Activated naive CD4-positive, alpha-beta T cell treated with anti-CD3 and anti-CD28 coated beads for 36 hours (primary cell): ENCODE measurements at regions not wholly inside any gene's neighbourhood (a gene's known extent, or its start where the extent isn't known, plus 50 kb on each side); places are given as distances from the start of the nearest gene placed in this dataset.
"Not testable (repeated sequence)": the region's sequence is repeated elsewhere in the genome, so short reads cannot be mapped to it uniquely, and the experiment has no call there.

Source experiments
- CTCF ChIA-PET: fragments of 350-600 bp; sonication (Branson Sonifier 250); formaldehyde crosslinking; loops from one replicate; lab custom pipeline; 2021; ENCODE audit warnings: antibody characterized with exemption; lab: Charles Lee
- DNase-seq: peaks from one replicate; pipeline ENCODE4 v3.0.0-alpha.2; 2020
- H3K27ac Mint-ChIP-seq: one replicate; pipeline ENCODE4 v1.8.0; 2021; ENCODE audit warnings: mild to moderate bottlenecking, mixed read lengths
- H3K27me3 Mint-ChIP-seq: one replicate; pipeline ENCODE4 v1.8.0; 2021; ENCODE audit warnings: low read depth, mixed read lengths
- H3K36me3 Mint-ChIP-seq: one replicate; pipeline ENCODE4 v1.8.0; 2021; ENCODE audit warnings: low read depth, mixed read lengths
- H3K4me1 Mint-ChIP-seq: one replicate; pipeline ENCODE4 v1.8.0; 2021; ENCODE audit warnings: low read depth, mixed read lengths
- H3K4me3 Mint-ChIP-seq: one replicate; pipeline ENCODE4 v1.8.0; 2021; ENCODE audit warnings: mild to moderate bottlenecking, moderate library complexity, mixed read lengths
- H3K9me3 Mint-ChIP-seq: one replicate; pipeline ENCODE4 v1.8.0; 2021; ENCODE audit warnings: mixed read lengths
- intact Hi-C: fragments of 100-400 bp; cut with micrococcal nuclease; formaldehyde crosslinking; loops from one replicate; pipeline ENCODE4 v1.15.1; 2023

- no peaks in the 10 kb centered on the region for H3K9me3 Mint-ChIP-seq
- no peak for DNase-seq
- H3K4me1 Mint-ChIP-seq, result peaks cover 17% of the 10 kb centered on the region
- H3K36me3 Mint-ChIP-seq, result no peaks in the 10 kb centered on the region
- H3K27me3 Mint-ChIP-seq, result no peaks in the 10 kb centered on the region
- H3K27ac Mint-ChIP-seq, result no peak overlapping the region
- CTCF ChIA-PET, result no interaction called here
- intact Hi-C loops, result no loop called here
- H3K4me3 Mint-ChIP-seq, result no peak overlapping the region
Observed at GRCh38 chr6:137545073-137545472, 50.9 kb upstream of the OLIG3 start.

- no peak overlapping the region for H3K4me3 Mint-ChIP-seq
- CTCF ChIA-PET, result no interaction called here
- H3K4me1 Mint-ChIP-seq, result peaks cover 13% of the 10 kb centered on the region
- DNase-seq, result no peak
- no peaks in the 10 kb centered on the region for H3K27me3 Mint-ChIP-seq
- intact Hi-C loops, result no loop called here
- no peaks in the 10 kb centered on the region for H3K36me3 Mint-ChIP-seq
- no peaks in the 10 kb centered on the region for H3K9me3 Mint-ChIP-seq
- no peak overlapping the region for H3K27ac Mint-ChIP-seq
Observed at GRCh38 chr6:137547186-137547585, 53.0 kb upstream of the OLIG3 start.

DNA sequence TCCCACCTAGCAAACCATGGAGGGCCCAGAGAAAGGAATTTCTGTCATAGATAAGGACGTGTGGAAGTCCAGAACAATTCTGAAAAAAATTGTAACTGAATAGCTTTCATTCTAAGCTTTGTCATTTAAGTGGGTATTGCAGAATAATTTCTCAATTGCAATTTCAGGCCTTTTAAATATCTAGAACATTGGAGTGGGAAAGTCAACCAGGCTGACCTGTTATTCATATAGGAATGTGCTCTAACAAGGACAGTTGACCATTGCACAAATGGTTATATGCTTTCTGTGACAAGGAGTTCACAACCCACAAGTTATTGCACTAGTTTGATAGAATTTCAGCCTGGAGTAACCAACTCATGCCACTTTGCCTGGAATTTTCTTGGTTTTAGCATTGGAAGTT, 53.4 kb upstream of the OLIG3 start:
- no peaks in the 10 kb centered on the region for H3K9me3 Mint-ChIP-seq
- intact Hi-C loops, result no loop called here
- no peak overlapping the region for H3K27ac Mint-ChIP-seq
- H3K4me3 Mint-ChIP-seq, result no peak overlapping the region
- CTCF ChIA-PET, result no interaction called here
- no peak for DNase-seq
- no peaks in the 10 kb centered on the region for H3K27me3 Mint-ChIP-seq
- no peaks in the 10 kb centered on the region for H3K36me3 Mint-ChIP-seq
- peaks cover 9% of the 10 kb centered on the region for H3K4me1 Mint-ChIP-seq

DNA sequence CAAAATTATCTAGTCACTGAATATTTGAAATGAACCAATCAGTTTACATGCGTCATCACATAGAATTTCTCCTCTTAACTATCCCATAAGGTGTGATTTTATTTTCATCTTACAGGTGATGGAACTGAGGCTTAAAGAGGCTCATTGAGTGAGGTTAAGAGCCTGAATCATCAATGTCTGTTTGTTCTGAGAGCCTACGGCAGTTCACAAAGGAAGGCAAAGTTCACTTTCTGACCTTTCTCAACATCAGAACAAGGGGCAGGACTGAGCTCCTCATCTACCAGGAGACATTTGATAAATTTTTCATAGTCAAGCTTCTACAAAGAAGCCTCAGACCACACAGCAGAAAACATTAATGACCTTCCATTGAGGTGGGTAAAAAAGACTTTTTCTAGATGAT, 54.9 kb upstream of the OLIG3 start:
- CTCF ChIA-PET, result interaction anchor here (0.6 to 0.7 kb wide), 2 partner anchors 12 to 430 kb away, joined by 3 to 4 read pairs; no protein-coding TSS in a partner anchor
- Mint-ChIP-seq H3K4me3 (no peak overlapping the region), H3K4me1 (no peaks in the 10 kb centered on the region), H3K27me3 (no peaks in the 10 kb centered on the region), H3K9me3 (no peaks in the 10 kb centered on the region), H3K27ac (no peak overlapping the region), H3K36me3 (no peaks in the 10 kb centered on the region)
- DNase-seq, result no peak
- intact Hi-C loops, result no loop called here

DNA sequence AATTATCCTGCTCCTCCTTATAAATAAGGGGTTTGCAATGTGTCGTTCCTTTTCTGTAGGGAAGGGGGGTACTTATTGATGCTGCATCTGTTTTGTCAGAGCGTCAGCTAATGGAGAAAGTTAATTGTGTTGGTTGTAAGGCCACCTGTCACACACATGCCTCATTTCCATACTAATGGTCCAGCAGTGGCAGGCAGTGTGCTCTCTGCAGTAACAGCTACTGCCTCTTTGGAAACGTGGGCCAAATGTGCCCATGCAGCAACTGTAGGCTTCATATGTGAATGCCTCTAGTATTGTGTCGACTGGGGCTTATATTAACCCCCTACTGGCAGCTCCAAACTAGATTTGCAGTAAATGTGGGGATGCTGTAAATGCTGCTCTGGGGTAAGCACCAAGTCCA, 56.3 kb upstream of the OLIG3 start:
- Mint-ChIP-seq H3K27ac (no peak overlapping the region), H3K9me3 (no peaks in the 10 kb centered on the region), H3K36me3 (no peaks in the 10 kb centered on the region), H3K27me3 (no peaks in the 10 kb centered on the region), H3K4me1 (no peaks in the 10 kb centered on the region), H3K4me3 (no peak overlapping the region)
- intact Hi-C loops, result no loop called here
- DNase-seq, result no peak
- CTCF ChIA-PET, result interaction anchor here (1.4 kb wide), 1 partner anchor 18 kb away, joined by 3 read pairs; no protein-coding TSS in a partner anchor

GRCh38 chr6:137552146-137552545, 58.0 kb upstream of the OLIG3 start:
- intact Hi-C loops, result no loop called here
- CTCF ChIA-PET, result interaction anchor here (0.7 kb wide), 1 partner anchor 879 kb away, joined by 3 read pairs; no protein-coding TSS in a partner anchor

DNA sequence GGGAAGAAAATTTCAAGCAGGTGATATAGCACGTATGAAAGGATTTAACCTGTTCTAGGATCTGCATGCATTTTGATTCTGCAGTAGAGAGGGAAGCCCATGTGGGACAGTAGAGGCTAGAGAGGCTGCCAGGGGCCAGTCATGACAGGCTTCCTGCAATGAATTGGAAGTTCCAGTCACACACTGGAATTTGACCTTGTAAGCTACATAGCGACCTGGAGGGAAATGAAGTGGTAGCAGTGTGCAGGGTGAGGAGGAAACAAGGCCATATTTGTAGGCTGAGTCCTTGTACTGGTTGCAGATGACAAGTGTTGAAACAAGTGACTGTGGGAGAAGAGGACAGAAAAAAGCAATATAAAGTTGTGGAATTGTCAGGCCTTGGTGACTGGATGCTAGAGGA, 58.6 kb upstream of the OLIG3 start:
- peaks cover 2% of the 10 kb centered on the region for H3K9me3 Mint-ChIP-seq
- H3K27me3 Mint-ChIP-seq, result no peaks in the 10 kb centered on the region
- intact Hi-C loops, result no loop called here
- DNase-seq, result no peak
- no peaks in the 10 kb centered on the region for H3K36me3 Mint-ChIP-seq
- no peaks in the 10 kb centered on the region for H3K4me1 Mint-ChIP-seq
- H3K4me3 Mint-ChIP-seq, result no peak overlapping the region
- CTCF ChIA-PET, result no interaction called here
- no peak overlapping the region for H3K27ac Mint-ChIP-seq

More at GRCh38 chr6:137552146-137552545, 58.0 kb upstream of the OLIG3 start:
- H3K4me3 Mint-ChIP-seq, result no peak overlapping the region
- H3K27me3 Mint-ChIP-seq, result no peaks in the 10 kb centered on the region
- H3K27ac Mint-ChIP-seq, result no peak overlapping the region
- H3K9me3 Mint-ChIP-seq, result peaks cover 2% of the 10 kb centered on the region
- H3K4me1 Mint-ChIP-seq, result no peaks in the 10 kb centered on the region
- no peak for DNase-seq
- H3K36me3 Mint-ChIP-seq, result no peaks in the 10 kb centered on the region

GRCh38 chr6:137559521-137560183, 65.5 kb upstream of the OLIG3 start:
- DNase-seq, result peak; percentile 40

GRCh38 chr6:137560184-137560563, 66.0 kb upstream of the OLIG3 start:
- Mint-ChIP-seq H3K4me1 (peaks cover 33% of the 10 kb centered on the region), H3K4me3 (no peak overlapping the region), H3K36me3 (no peaks in the 10 kb centered on the region), H3K27ac (peak overlapping the region; percentile 89), H3K9me3 (peaks cover 5% of the 10 kb centered on the region), H3K27me3 (no peaks in the 10 kb centered on the region)
- DNase-seq, result no peak
- CTCF ChIA-PET, result interaction anchor here (0.7 to 1.5 kb wide), 5 partner anchors 12 to 29 kb away, joined by 3 to 4 read pairs (median 3); no protein-coding TSS in a partner anchor
- intact Hi-C loops, result no loop called here

More at GRCh38 chr6:137559521-137560183, 65.5 kb upstream of the OLIG3 start:
- Mint-ChIP-seq H3K27ac (peak overlapping the region; percentile 89), H3K4me1 (peaks cover 33% of the 10 kb centered on the region)
- intact Hi-C loops, H3K36me3 Mint-ChIP-seq, H3K9me3 Mint-ChIP-seq, H3K27me3 Mint-ChIP-seq, H3K4me3 Mint-ChIP-seq: not testable (repeated sequence)
- CTCF ChIA-PET, result interaction anchor here (0.7 to 1.5 kb wide), 6 partner anchors 13 to 30 kb away, joined by 3 to 4 read pairs (median 3); no protein-coding TSS in a partner anchor

DNA sequence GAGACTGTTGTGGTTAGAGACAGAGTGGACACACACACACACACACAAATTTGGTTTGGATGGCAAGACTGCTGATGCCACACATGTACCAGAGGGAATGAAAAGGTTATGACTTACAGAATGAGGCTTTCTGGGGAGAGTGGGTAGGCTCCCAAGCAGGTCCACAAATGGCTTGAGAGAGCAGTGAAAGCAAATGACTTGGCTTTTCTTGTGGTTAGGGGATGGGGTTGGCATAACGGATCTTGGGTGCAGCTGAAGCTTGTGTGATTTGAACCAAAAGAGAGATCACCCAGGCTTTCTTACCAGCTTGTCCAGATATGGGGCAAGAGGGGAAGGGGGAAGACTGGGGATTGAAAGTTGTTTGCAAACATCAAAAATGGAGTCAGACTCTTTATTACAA, 73.9 kb upstream of the OLIG3 start:
- CTCF ChIA-PET, result no interaction called here
- intact Hi-C loops, result no loop called here
- Mint-ChIP-seq H3K9me3 (no peaks in the 10 kb centered on the region), H3K4me3 (no peak overlapping the region), H3K27me3 (no peaks in the 10 kb centered on the region), H3K4me1 (peaks cover 5% of the 10 kb centered on the region), H3K27ac (no peak overlapping the region), H3K36me3 (no peaks in the 10 kb centered on the region)
- no peak for DNase-seq

DNA sequence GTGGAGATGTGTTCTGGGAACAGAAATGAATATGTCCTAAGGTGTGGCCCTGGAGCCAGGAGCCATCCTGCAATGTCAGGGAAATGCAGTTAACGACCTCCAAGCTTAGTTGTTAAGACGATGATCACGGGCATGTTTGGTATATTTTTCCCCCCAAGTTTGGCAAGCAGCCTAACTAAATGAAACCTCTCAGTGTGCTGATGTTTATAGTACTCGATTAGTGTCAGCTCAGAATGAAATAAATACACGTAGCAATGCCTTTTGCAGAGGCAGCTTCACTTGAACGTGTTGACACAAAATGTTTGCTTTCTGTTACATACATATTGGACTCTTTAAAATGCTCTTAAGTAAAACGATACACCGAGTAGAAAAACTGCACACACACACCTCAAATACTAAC, 76.2 kb upstream of the OLIG3 start:
- CTCF ChIA-PET, result interaction anchor here (0.5 to 1.7 kb wide), 15 partner anchors 10 to 376 kb away, joined by 3 to 4 read pairs (median 3); no protein-coding TSS in a partner anchor
- H3K9me3 Mint-ChIP-seq, result no peaks in the 10 kb centered on the region
- no peak for DNase-seq
- H3K27me3 Mint-ChIP-seq, result no peaks in the 10 kb centered on the region
- no peak overlapping the region for H3K27ac Mint-ChIP-seq
- intact Hi-C loops, result loop anchor here (5.0 kb wide), 1 partner anchor 78 kb away; the partner anchor contains the start of gene OLIG3
- peaks cover 5% of the 10 kb centered on the region for H3K4me1 Mint-ChIP-seq
- H3K36me3 Mint-ChIP-seq, result no peaks in the 10 kb centered on the region
- no peak overlapping the region for H3K4me3 Mint-ChIP-seq

DNA sequence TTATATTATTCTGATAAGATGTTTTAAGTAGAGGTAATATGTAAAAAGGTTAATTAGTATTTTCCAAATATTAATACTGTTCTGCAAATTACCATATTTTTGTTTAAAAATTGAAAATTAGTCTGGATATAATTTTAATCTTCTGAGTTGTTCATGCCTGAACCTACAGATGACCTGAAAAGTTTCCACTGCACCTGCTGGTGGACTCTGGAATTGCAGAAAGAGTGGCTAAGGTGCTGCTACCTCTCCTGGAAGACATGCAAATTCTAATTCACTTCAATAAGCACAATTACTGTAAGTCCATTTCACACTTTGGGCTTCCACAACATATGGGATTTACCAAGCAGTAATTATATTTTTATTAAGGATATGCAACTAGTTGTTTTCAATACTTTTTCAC, 77.7 kb upstream of the OLIG3 start:
- CTCF ChIA-PET, result interaction anchor here (1.1 to 1.5 kb wide), 3 partner anchors 12 to 13 kb away, joined by 3 to 4 read pairs (median 4); no protein-coding TSS in a partner anchor
- DNase-seq, result peak; percentile 85
- no peaks in the 10 kb centered on the region for H3K9me3 Mint-ChIP-seq
- H3K4me1 Mint-ChIP-seq, result peaks cover 5% of the 10 kb centered on the region
- no peak overlapping the region for H3K27ac Mint-ChIP-seq
- H3K36me3 Mint-ChIP-seq, result no peaks in the 10 kb centered on the region
- intact Hi-C loops, result loop anchor here (5.0 kb wide), 1 partner anchor 80 kb away; the partner anchor contains the start of gene OLIG3
- H3K4me3 Mint-ChIP-seq, result no peak overlapping the region
- no peaks in the 10 kb centered on the region for H3K27me3 Mint-ChIP-seq

GRCh38 chr6:137573739-137574138, 79.5 kb upstream of the OLIG3 start:
- H3K9me3 Mint-ChIP-seq, result no peaks in the 10 kb centered on the region
- CTCF ChIA-PET, result no interaction called here
- H3K36me3 Mint-ChIP-seq, result no peaks in the 10 kb centered on the region
- H3K4me3 Mint-ChIP-seq, result no peak overlapping the region
- H3K27me3 Mint-ChIP-seq, result no peaks in the 10 kb centered on the region
- peaks cover 5% of the 10 kb centered on the region for H3K4me1 Mint-ChIP-seq
- no peak for DNase-seq
- no peak overlapping the region for H3K27ac Mint-ChIP-seq
- intact Hi-C loops, result loop anchor here (5.0 kb wide), 1 partner anchor 81 kb away; the partner anchor contains the start of gene OLIG3
